ENCODE measurements at regions not wholly inside any gene's neighbourhood (a gene's known extent, or its start where the extent isn't known, plus 50 kb on each side); places are given as distances from the start of the nearest gene placed in this dataset.

GRCh38 chr13:103931885-103932284 lies 865.7 kb upstream of the SLC10A2 start:
- TF ChIP-seq TEAD4 (IDR thresholded peaks at IDR 0.05) (no peak), EGR1 (IDR thresholded peaks at IDR 0.05) (no peak), FOXM1 (IDR thresholded peaks at IDR 0.05; ENCODE audit: borderline replicate concordance, low read depth) (no peak), MAX (IDR thresholded peaks at IDR 0.05) (no peak), RAD21 (IDR thresholded peaks at IDR 0.05; ENCODE audit: low read depth) (no peak), CREB1 (IDR thresholded peaks at IDR 0.05; ENCODE audit: low read depth) (no peak), TAF1 (IDR thresholded peaks at IDR 0.05; ENCODE audit: low read depth) (no peak), YY1 (IDR thresholded peaks at IDR 0.05; ENCODE audit: low read depth) (no peak), EP300 (IDR thresholded peaks at IDR 0.05; ENCODE audit: borderline replicate concordance) (no peak), USF1 (IDR thresholded peaks at IDR 0.05) (no peak), REST (IDR thresholded peaks at IDR 0.05; ENCODE audit: low read depth) (no peak), CEBPB (IDR thresholded peaks at IDR 0.05) (no peak), TCF12 (IDR thresholded peaks at IDR 0.05; ENCODE audit: low read depth) (no peak)
